H1 (cell line): ENCODE measurements at regions not wholly inside any gene's neighbourhood (a gene's known extent, or its start where the extent isn't known, plus 50 kb on each side); places are given as distances from the start of the nearest gene placed in this dataset.

Source experiments
- CTCF ChIA-PET: fragments of 300-600 bp; sonication (Branson Sonifier 250); formaldehyde crosslinking; loops from one replicate; lab custom pipeline; 2021; ENCODE audit not compliant: partially characterized antibody; lab: Charles Lee
- POLR2A ChIA-PET: fragments of 300-600 bp; sonication (Branson Sonifier 250); formaldehyde crosslinking; loops from one replicate; lab custom pipeline; 2021; ENCODE audit warnings: inconsistent platforms; ENCODE audit not compliant: partially characterized antibody; lab: Charles Lee
- DNase-seq, 2 experiments: peaks; one replicate each; pipeline versions ENCODE4 v3.0.0 to v3.0.0-alpha.2; 2010 to 2022; ENCODE audit warnings: low spot score in 2 of 2, low read depth in 1 of 2, mixed read lengths in 1 of 2
- FAIRE-seq: peaks from 2 replicates; lab custom pipeline; 2011; peaks lifted over from hg19 to GRCh38; lab: Jason Lieb, UNC
- H2AFZ ChIP-seq: 2 replicates; pipeline ENCODE4 v1.8.1; 2012; ENCODE audit warnings: low read length, inconsistent platforms
- H2AK5ac ChIP-seq: 2 replicates; pipeline ENCODE4 v1.6.1; 2013; ENCODE audit warnings: low read depth, low read length
- H2BK120ac ChIP-seq: replicated peaks from 2 replicates; pipeline ENCODE3; 2013; ENCODE audit warnings: low read depth, low read length, inconsistent platforms
- H2BK12ac ChIP-seq: 2 replicates; pipeline ENCODE4 v1.6.1; 2013; ENCODE audit warnings: low read depth, low read length
- H2BK15ac ChIP-seq: 2 replicates; pipeline ENCODE4 v1.6.1; 2013; ENCODE audit warnings: low read length
- H2BK20ac ChIP-seq: 2 replicates; pipeline ENCODE4 v1.6.1; 2013; ENCODE audit warnings: low read length
- H2BK5ac ChIP-seq: 2 replicates; pipeline ENCODE4 v1.6.1; 2013; ENCODE audit warnings: low read depth, low read length
- H3K14ac ChIP-seq: 2 replicates; pipeline ENCODE4 v1.6.1; 2013; ENCODE audit warnings: inconsistent platforms; ENCODE audit not compliant: insufficient read length
- H3K18ac ChIP-seq: 2 replicates; pipeline ENCODE4 v1.6.1; 2013; ENCODE audit warnings: low read length; ENCODE audit errors: extremely low read depth
- H3K23ac ChIP-seq: 2 replicates; pipeline ENCODE4 v1.6.1; 2013; ENCODE audit warnings: inconsistent platforms; ENCODE audit not compliant: insufficient read length
- H3K23me2 ChIP-seq: 2 replicates; pipeline ENCODE4 v1.6.1; 2013; ENCODE audit warnings: low read depth, low read length
- H3K27ac ChIP-seq: 2 replicates; pipeline ENCODE4 v1.6.1; 2011; ENCODE audit warnings: low read depth, low read length, inconsistent platforms
- H3K27me3 ChIP-seq, 4 experiments: replicated peaks in 1 of 4; 1 replicate in 1 of 4; 2 replicates in 3 of 4; pipeline versions ENCODE4 v1.6.1 to v1.8.1; 2011 to 2013; ENCODE audit warnings: low read length in 3 of 4, mild to moderate bottlenecking in 3 of 4, inconsistent platforms in 2 of 4, mixed read lengths in 2 of 4, moderate library complexity in 1 of 4; ENCODE audit not compliant: control insufficient read depth in 3 of 4, insufficient read depth in 3 of 4; ENCODE audit errors: extremely low read depth in 1 of 4
- H3K36me3 ChIP-seq, 4 experiments: 2 replicates each; pipeline versions ENCODE4 v1.6.1 to v1.8.1; 2011 to 2013; ENCODE audit warnings: mild to moderate bottlenecking in 4 of 4, low read length in 3 of 4, moderate library complexity in 2 of 4, control low read depth in 1 of 4, inconsistent platforms in 1 of 4; ENCODE audit not compliant: insufficient read depth in 4 of 4, control insufficient read depth in 2 of 4
- H3K4ac ChIP-seq: replicated peaks from 2 replicates; pipeline ENCODE3; 2013; ENCODE audit warnings: low read length, low read depth, mixed read lengths, inconsistent platforms; ENCODE audit not compliant: insufficient read length
- H3K4me1 ChIP-seq, 4 experiments: replicated peaks in 1 of 4; 1 replicate in 1 of 4; 2 replicates in 3 of 4; pipeline versions ENCODE4 v1.6.1 to v1.8.1; 2011 to 2013; ENCODE audit warnings: low read length in 3 of 4, inconsistent platforms in 2 of 4, mixed read lengths in 1 of 4; ENCODE audit not compliant: insufficient read depth in 4 of 4, control insufficient read depth in 3 of 4
- H3K4me2 ChIP-seq, 2 experiments: 2 replicates each; pipeline versions ENCODE4 v1.6.1 to v1.8.1; 2011 to 2013; ENCODE audit warnings: low read depth in 2 of 2, low read length in 2 of 2, control low read depth in 1 of 2, inconsistent platforms in 1 of 2, mild to moderate bottlenecking in 1 of 2; ENCODE audit not compliant: insufficient read depth in 1 of 2
- H3K4me3 ChIP-seq, 4 experiments: fragments of 200-600, 300-600 bp in 1 of 4; sonication (generic), shearing (Covaris generic), sonication (Bioruptor Twin) in 1 of 4; 2 replicates each; pipeline versions ENCODE4 v1.5.1 to v1.8.1; 2011 to 2016; ENCODE audit warnings: low read length in 4 of 4, low read depth in 3 of 4, control low read depth in 2 of 4, inconsistent platforms in 2 of 4, mild to moderate bottlenecking in 2 of 4, mixed read lengths in 1 of 4, moderate library complexity in 1 of 4; ENCODE audit not compliant: insufficient read depth in 2 of 4; ENCODE audit errors: extremely low read depth in 1 of 4
- H3K56ac ChIP-seq: replicated peaks from 2 replicates; pipeline ENCODE3; 2013; ENCODE audit warnings: low read depth, mild to moderate bottlenecking, mixed read lengths, low read length, inconsistent platforms; ENCODE audit not compliant: insufficient read length
- H3K79me1 ChIP-seq: 2 replicates; pipeline ENCODE4 v1.6.1; 2013; ENCODE audit warnings: low read depth, low read length, control low read depth
- H3K79me2 ChIP-seq, 2 experiments: 2 replicates each; pipeline versions ENCODE4 v1.6.1 to v1.8.1; 2012 to 2013; ENCODE audit warnings: low read length in 2 of 2, mild to moderate bottlenecking in 2 of 2, inconsistent platforms in 1 of 2; ENCODE audit not compliant: insufficient read depth in 2 of 2, control insufficient read depth in 1 of 2
- H3K9ac ChIP-seq, 4 experiments: replicated peaks in 1 of 4; 1 replicate in 1 of 4; 2 replicates in 3 of 4; pipeline versions ENCODE4 v1.6.1 to v1.8.1; 2011 to 2013; ENCODE audit warnings: low read depth in 3 of 4, low read length in 3 of 4, control low read depth in 2 of 4, mild to moderate bottlenecking in 2 of 4, moderate library complexity in 2 of 4, inconsistent platforms in 1 of 4; ENCODE audit errors: extremely low read depth in 1 of 4
- H3K9me3 ChIP-seq, 2 experiments: 2 replicates each; pipeline versions ENCODE4 v1.6.1 to v1.8.1; 2012 to 2013; ENCODE audit warnings: mild to moderate bottlenecking in 2 of 2, moderate library complexity in 2 of 2, control low read depth in 1 of 2, inconsistent platforms in 1 of 2, low read depth in 1 of 2, low read length in 1 of 2, mixed read lengths in 1 of 2; ENCODE audit not compliant: insufficient read depth in 2 of 2
- H4K20me1 ChIP-seq, 2 experiments: replicated peaks in 1 of 2; 2 replicates each; pipeline versions ENCODE3 to v1.8.1; 2011 to 2013; ENCODE audit warnings: inconsistent platforms in 2 of 2, low read length in 2 of 2, mild to moderate bottlenecking in 1 of 2; ENCODE audit not compliant: insufficient read depth in 2 of 2, control insufficient read depth in 1 of 2
- H4K5ac ChIP-seq: 2 replicates; pipeline ENCODE4 v1.6.1; 2013; ENCODE audit warnings: low read length, low read depth, mixed read lengths, inconsistent platforms; ENCODE audit not compliant: insufficient read length
- H4K8ac ChIP-seq: 2 replicates; pipeline ENCODE4 v1.8.0; 2013; ENCODE audit warnings: mild to moderate bottlenecking, moderate library complexity, low read length, inconsistent platforms; ENCODE audit not compliant: insufficient read depth; ENCODE audit errors: extremely low read depth
- H4K91ac ChIP-seq: replicated peaks from 2 replicates; pipeline ENCODE3; 2013; ENCODE audit warnings: low read length, mixed read lengths, inconsistent platforms; ENCODE audit not compliant: insufficient read length
- BACH1 ChIP-seq: IDR thresholded peaks from 2 replicates; pipeline ENCODE4 v1.6.1; 2012; ENCODE audit warnings: low read length, improper control_type of control experiment
- BCL11A ChIP-seq, 2 experiments: IDR thresholded peaks; one replicate each; pipeline ENCODE4 v1.6.1; 2011; ENCODE audit warnings: low read depth in 2 of 2, low read length in 2 of 2, mild to moderate bottlenecking in 2 of 2
- CBX8 ChIP-seq: fragments of 300-800, 300-1000 bp; sonication (generic); IDR thresholded peaks from 2 replicates; pipeline ENCODE4 v1.7.1; 2016; ENCODE audit warnings: low read depth, low read length, borderline replicate concordance
- KDM4A ChIP-seq: IDR thresholded peaks from one replicate; pipeline ENCODE4 v1.7.1; 2012; ENCODE audit warnings: low read depth, mild to moderate bottlenecking, moderate library complexity, low read length, inconsistent platforms; ENCODE audit not compliant: severe bottlenecking
- NRF1 ChIP-seq: IDR thresholded peaks from 2 replicates; pipeline ENCODE4 v1.6.1; 2011; ENCODE audit warnings: mild to moderate bottlenecking, low read depth, low read length, improper control_type of control experiment
- POLR2A ChIP-seq, 2 experiments: IDR thresholded peaks; 1 replicate in 1 of 2; 2 replicates in 1 of 2; pipeline ENCODE4 v1.6.1; 2011; ENCODE audit warnings: low read depth in 2 of 2, low read length in 2 of 2, mild to moderate bottlenecking in 2 of 2; ENCODE audit errors: control extremely low read depth in 1 of 2
- POLR2AphosphoS5 ChIP-seq: IDR thresholded peaks from 2 replicates; pipeline ENCODE4 v1.6.1; 2011; ENCODE audit warnings: low read depth, low read length
- RBBP5 ChIP-seq: IDR thresholded peaks from 2 replicates; pipeline ENCODE4 v1.7.1; 2012; ENCODE audit warnings: low read depth, mild to moderate bottlenecking, inconsistent platforms, low read length, moderate library complexity, borderline replicate concordance
- SIN3A ChIP-seq, 2 experiments: IDR thresholded peaks in 1 of 2; conservative IDR thresholded peaks in 1 of 2; 2 replicates each; pipeline ENCODE4 v1.6.1; 2011 to 2012; ENCODE audit warnings: low read length in 2 of 2, improper control_type of control experiment in 1 of 2, low read depth in 1 of 2, mild to moderate bottlenecking in 1 of 2
- SIRT6 ChIP-seq: IDR thresholded peaks from one replicate; pipeline ENCODE4 v1.7.1; 2012; ENCODE audit warnings: low read length, inconsistent platforms
- TCF12 ChIP-seq: IDR thresholded peaks from 2 replicates; pipeline ENCODE4 v1.6.1; 2011; ENCODE audit warnings: low read depth, mild to moderate bottlenecking, low read length
- TEAD4 ChIP-seq: IDR thresholded peaks from 2 replicates; pipeline ENCODE4 v1.6.1; 2012; ENCODE audit warnings: low read depth, low read length, inconsistent platforms, mixed read lengths
- WGBS, 2 experiments: shearing (Covaris generic) in 1 of 2; methylation state at CpG; one replicate each; pipeline versions ENCODE4 v1.1.6 to v1.1.7; 2013 to 2015; ENCODE audit warnings: low lambda C conversion rate in 2 of 2, mixed read lengths in 2 of 2, inconsistent platforms in 1 of 2, low coverage in 1 of 2, missing lambda C conversion rate in 1 of 2; ENCODE audit not compliant: insufficient replicate concordance in 2 of 2, insufficient coverage in 1 of 2, insufficient read length in 1 of 2; ENCODE audit errors: extremely low coverage in 1 of 2, missing lambda C conversion rate in 1 of 2; 5-methylcytosine and 5-hydroxymethylcytosine counted together
- TF ChIP-seq, protein P1 (sequence below): IDR thresholded peaks from 2 replicates; pipeline ENCODE4 v1.6.1; 2011; ENCODE audit warnings: low read depth, mild to moderate bottlenecking, low read length; ENCODE audit not compliant: insufficient read depth

- H3K23me2 ChIP-seq, result no peaks in the 10 kb centered on the region
- H4K20me1 ChIP-seq, result no peaks in the 10 kb centered on the region
- H4K5ac ChIP-seq, result no peak overlapping the region
- no peak overlapping the region for H3K4me3 ChIP-seq
- no peak overlapping the region for H4K91ac ChIP-seq
- 90% methylated on average over 9 of the region's 9 CpGs; no CpG with 5 or more reads in 1 of the 2 experiments for WGBS, 2 experiments
- no peak overlapping the region for H4K8ac ChIP-seq
- no peaks in the 10 kb centered on the region for H3K36me3 ChIP-seq
- DNase-seq, result no peak
- H3K9me3 ChIP-seq, result peaks cover 3 to 12% of the 10 kb centered on the region in 2 experiments; a peak in 3 of 4 replicates
- no peak overlapping the region for H2BK120ac ChIP-seq
- ChIA-PET POLR2A (no interaction called here), CTCF (interaction anchor here (0.6 to 1.1 kb wide), 2 partner anchors 9 to 1047 kb away, joined by 3 to 4 read pairs; no protein-coding TSS in a partner anchor)
- H3K14ac ChIP-seq, result no peak overlapping the region
- no peak overlapping the region for H2BK5ac ChIP-seq
- no peaks in the 10 kb centered on the region for H3K79me2 ChIP-seq
- H3K4ac ChIP-seq, result no peak overlapping the region
- H2BK15ac ChIP-seq, result no peak overlapping the region
- no peak overlapping the region for H3K18ac ChIP-seq
- H3K56ac ChIP-seq, result no peak overlapping the region
- TF ChIP-seq SIRT6, result no peak
- TF ChIP-seq POLR2AphosphoS5, result no peak
- no peak for TF ChIP-seq BCL11A (IDR thresholded peaks at IDR 0.05; ENCODE audit: low read depth in 2 of 2, low read length in 2 of 2)
- no peak for TF ChIP-seq RBBP5
- no peak for TF ChIP-seq TEAD4
- TF ChIP-seq POLR2A (IDR thresholded peaks at IDR 0.05; ENCODE audit: control extremely low read depth in 1 of 2, low read depth in 2 of 2, low read length in 2 of 2), result no peak
- TF ChIP-seq BACH1, result no peak
- TF ChIP-seq NRF1, result no peak
- no peak for TF ChIP-seq SIN3A (conservative IDR thresholded peaks at IDR 0.05 in 1 of 2, IDR thresholded peaks at IDR 0.05 in 1 of 2; ENCODE audit: low read depth in 1 of 2, low read length in 2 of 2)
- TF ChIP-seq TCF12, result no peak
- TF ChIP-seq CBX8, result no peak
- TF ChIP-seq KDM4A, result no peak
- TF ChIP-seq, protein P1, sequence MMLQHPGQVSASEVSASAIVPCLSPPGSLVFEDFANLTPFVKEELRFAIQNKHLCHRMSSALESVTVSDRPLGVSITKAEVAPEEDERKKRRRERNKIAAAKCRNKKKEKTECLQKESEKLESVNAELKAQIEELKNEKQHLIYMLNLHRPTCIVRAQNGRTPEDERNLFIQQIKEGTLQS, result no peak
- no peaks in the 10 kb centered on the region for H3K79me1 ChIP-seq
- no peak overlapping the region for H2AK5ac ChIP-seq
- no peak overlapping the region for H3K23ac ChIP-seq
- H3K9ac ChIP-seq, result no peak overlapping the region
- no peak overlapping the region for H3K4me2 ChIP-seq
- H2BK12ac ChIP-seq, result no peak overlapping the region
- H3K27me3 ChIP-seq, result no peaks in the 10 kb centered on the region
- H2BK20ac ChIP-seq, result no peak overlapping the region
- H3K4me1 ChIP-seq, result no peaks in the 10 kb centered on the region
- no peak for FAIRE-seq
- H2AFZ ChIP-seq, result no peak overlapping the region
- no peak overlapping the region for H3K27ac ChIP-seq
Observed at GRCh38 chr1:194616835-194617234, 1430.4 kb upstream of the B3GALT2 start.
